ES-I3 (cell line): ENCODE measurements at regions not wholly inside any gene's neighbourhood (a gene's known extent, or its start where the extent isn't known, plus 50 kb on each side); places are given as distances from the start of the nearest gene placed in this dataset.

Source experiments
- H3K36me3 ChIP-seq: 2 replicates; pipeline ENCODE4 v1.6.1; 2013; ENCODE audit warnings: mild to moderate bottlenecking, low read length, control low read depth, moderate library complexity; ENCODE audit not compliant: insufficient read depth
- H3K4me1 ChIP-seq: 2 replicates; pipeline ENCODE4 v1.6.1; 2013; ENCODE audit warnings: mild to moderate bottlenecking, control low read depth, low read length; ENCODE audit not compliant: insufficient read depth
- H3K9ac ChIP-seq: 2 replicates; pipeline ENCODE4 v1.6.1; 2013; ENCODE audit warnings: low read depth, mild to moderate bottlenecking, low read length, moderate library complexity
- H3K9me3 ChIP-seq: 2 replicates; pipeline ENCODE4 v1.6.1; 2013; ENCODE audit warnings: mild to moderate bottlenecking, low read length, moderate library complexity; ENCODE audit not compliant: control insufficient read depth, insufficient read depth

DNA sequence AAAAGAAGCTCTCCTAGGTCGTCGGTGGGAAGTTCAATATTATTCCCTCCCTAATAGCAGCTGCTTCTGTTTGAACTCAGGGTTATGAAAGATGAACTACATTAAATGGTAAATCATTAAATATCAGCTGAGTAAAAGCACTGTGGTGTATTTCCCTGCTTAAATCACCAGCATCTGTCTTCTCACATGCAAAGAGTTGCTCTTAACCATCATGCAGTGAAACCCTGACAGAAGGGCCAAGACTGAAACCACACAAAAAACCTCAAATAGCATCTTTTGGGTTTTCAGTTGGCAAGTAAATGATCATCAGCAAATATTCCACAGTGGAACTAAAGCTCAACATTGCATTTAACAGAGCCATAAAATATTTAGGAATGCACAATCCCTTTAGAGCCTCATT is 380.0 kb upstream of the ADGRL2 start:
- H3K9ac ChIP-seq = no peak overlapping the region
- no peaks in the 10 kb centered on the region for H3K36me3 ChIP-seq
- no peaks in the 10 kb centered on the region for H3K4me1 ChIP-seq
- H3K9me3 ChIP-seq = no peaks in the 10 kb centered on the region

DNA sequence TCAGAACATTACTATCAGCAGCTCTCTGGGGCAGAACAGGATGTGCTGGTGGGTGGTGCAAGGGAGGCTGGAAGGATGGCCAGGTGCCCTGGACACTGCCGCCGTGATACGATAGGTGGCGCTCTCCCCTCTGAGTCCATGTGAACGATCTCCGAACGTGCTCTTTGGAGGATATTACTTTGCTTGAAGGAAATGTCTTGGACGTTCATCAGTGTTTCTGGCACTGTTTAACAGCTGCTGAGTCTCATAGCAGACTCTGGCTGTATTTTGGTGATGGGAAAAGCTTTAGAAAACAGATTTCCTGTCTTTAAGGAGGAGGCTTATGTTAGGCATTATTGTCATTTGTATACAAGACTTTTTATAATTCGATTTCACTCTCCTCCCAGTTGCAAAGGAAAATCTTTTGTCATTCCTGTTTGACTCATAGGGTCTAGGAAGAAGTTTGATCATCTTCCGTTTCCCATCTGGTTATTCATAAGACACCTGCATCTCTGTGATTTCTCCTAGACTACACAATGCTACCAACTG is 386.2 kb upstream of the ADGRL2 start:
- H3K4me1 ChIP-seq = peaks cover 41% of the 10 kb centered on the region
- no peak overlapping the region for H3K9ac ChIP-seq
- no peaks in the 10 kb centered on the region for H3K9me3 ChIP-seq
- no peaks in the 10 kb centered on the region for H3K36me3 ChIP-seq

- Histone ChIP-seq H3K4me1 (peaks cover 44% of the 10 kb centered on the region), H3K36me3 (no peaks in the 10 kb centered on the region), H3K9me3 (no peaks in the 10 kb centered on the region), H3K9ac (no peak overlapping the region)
Observed at GRCh38 chr1:81412954-81413353, 387.8 kb upstream of the ADGRL2 start.

DNA sequence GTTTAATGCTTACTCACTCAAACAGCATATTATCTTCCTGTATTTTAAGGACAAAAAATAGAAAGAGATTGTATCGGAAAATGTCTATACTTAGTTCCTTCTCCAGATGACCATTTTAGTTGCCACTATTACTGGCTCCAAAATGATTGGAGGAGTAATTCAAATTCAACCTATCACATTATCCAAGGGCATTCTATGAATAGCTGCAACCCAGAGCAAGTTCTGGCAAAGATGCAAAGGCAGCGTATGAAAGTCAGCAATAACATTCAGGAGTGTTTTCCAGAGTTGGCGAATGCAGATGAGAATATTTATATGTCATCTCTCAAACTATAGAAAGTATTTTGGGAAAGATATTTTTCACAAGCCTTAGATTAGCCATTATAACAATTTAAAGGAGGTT is 389.8 kb upstream of the ADGRL2 start:
- H3K4me1 ChIP-seq = peaks cover 62% of the 10 kb centered on the region
- no peaks in the 10 kb centered on the region for H3K36me3 ChIP-seq
- H3K9ac ChIP-seq = no peak overlapping the region
- no peaks in the 10 kb centered on the region for H3K9me3 ChIP-seq

- H3K4me1 ChIP-seq = peaks cover 62% of the 10 kb centered on the region
- no peaks in the 10 kb centered on the region for H3K9me3 ChIP-seq
- H3K36me3 ChIP-seq = no peaks in the 10 kb centered on the region
- no peak overlapping the region for H3K9ac ChIP-seq
Observed at GRCh38 chr1:81410351-81410750, 390.4 kb upstream of the ADGRL2 start.

- no peak overlapping the region for H3K9ac ChIP-seq
- H3K36me3 ChIP-seq = no peaks in the 10 kb centered on the region
- peaks cover 57% of the 10 kb centered on the region for H3K4me1 ChIP-seq
- no peaks in the 10 kb centered on the region for H3K9me3 ChIP-seq
Observed at GRCh38 chr1:81409780-81410274, 390.9 kb upstream of the ADGRL2 start.

DNA sequence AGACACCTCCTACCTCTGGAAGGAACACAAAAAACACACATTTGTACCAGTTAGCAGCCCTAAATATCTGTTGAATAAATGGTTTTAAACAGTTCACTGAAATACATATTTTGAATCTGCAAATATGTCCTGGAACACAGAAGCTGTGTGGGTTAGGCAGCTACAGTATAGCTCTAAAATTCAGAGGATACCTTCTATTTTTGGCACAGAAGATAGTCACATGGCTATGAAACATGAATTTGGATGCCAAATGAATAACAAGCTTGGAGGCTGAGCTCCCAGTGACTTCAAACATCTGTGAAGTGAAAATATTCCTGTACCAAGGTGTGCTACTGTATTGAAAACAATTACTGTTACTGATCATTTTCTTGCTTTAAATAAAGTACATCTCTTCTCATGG is 391.5 kb upstream of the ADGRL2 start:
- Histone ChIP-seq H3K9me3 (no peaks in the 10 kb centered on the region), H3K4me1 (peaks cover 53% of the 10 kb centered on the region), H3K9ac (no peak overlapping the region), H3K36me3 (no peaks in the 10 kb centered on the region)

DNA sequence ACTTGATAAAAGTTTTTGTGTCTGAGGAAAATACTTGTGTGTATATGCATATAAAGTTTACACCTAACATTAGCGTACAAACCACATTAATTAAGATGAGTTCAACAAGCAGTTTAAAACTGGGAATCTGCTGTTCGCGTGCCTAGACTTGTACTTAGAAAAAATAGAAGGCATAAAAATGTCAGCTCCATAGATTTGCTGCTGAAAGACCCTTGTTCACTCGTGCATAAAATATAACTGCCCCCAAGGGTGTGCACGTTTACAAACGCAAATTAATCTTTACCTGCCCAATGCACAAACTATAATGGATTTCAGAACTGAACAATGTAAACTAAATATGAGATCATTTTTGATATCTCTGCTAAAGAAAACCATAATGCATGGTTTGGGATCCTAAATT is 392.3 kb upstream of the ADGRL2 start:
- peaks cover 45% of the 10 kb centered on the region for H3K4me1 ChIP-seq
- H3K9ac ChIP-seq = no peak overlapping the region
- no peaks in the 10 kb centered on the region for H3K36me3 ChIP-seq
- H3K9me3 ChIP-seq = no peaks in the 10 kb centered on the region

- Histone ChIP-seq H3K4me1 (peaks cover 33% of the 10 kb centered on the region), H3K9me3 (no peaks in the 10 kb centered on the region), H3K36me3 (no peaks in the 10 kb centered on the region), H3K9ac (no peak overlapping the region)
Observed at GRCh38 chr1:81407000-81407821, 393.5 kb upstream of the ADGRL2 start.

DNA sequence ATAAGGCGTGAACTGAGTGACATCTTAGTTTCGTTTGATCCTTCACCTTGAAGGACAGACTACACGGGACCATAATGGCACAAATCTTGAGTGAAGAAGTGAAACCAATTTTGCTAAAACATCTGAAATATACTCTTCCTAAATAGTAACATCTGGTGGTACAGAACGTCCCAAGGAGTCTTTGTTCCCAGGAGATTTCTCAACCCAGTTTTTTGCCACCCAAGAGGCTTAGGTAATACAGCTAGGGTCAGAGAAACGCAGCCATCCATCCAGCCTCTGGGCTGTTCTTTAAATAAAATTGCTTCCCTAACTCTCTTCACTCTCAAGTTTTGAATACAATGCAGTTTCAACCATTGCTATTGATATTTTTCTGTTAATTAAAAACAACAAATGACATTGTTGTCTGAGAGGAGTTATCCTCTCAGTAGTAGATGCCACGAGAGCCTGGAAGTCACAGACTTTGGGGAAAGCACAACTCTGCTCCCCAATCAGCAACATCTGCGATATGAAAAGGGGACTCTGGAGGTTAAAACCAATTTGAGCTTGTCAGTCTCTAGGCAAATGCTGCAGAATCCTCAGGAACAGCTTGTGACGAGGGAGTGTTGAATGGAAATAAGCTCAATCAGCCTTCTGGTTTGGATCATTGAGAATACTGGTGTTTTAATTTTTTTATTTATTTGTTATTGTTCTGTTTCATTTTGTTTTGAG is 394.3 kb upstream of the ADGRL2 start:
- H3K36me3 ChIP-seq = no peaks in the 10 kb centered on the region
- H3K4me1 ChIP-seq = peaks cover 31% of the 10 kb centered on the region
- H3K9me3 ChIP-seq = no peaks in the 10 kb centered on the region
- no peak overlapping the region for H3K9ac ChIP-seq

GRCh38 chr1:81398041-81398440 is 402.7 kb upstream of the ADGRL2 start:
- no peaks in the 10 kb centered on the region for H3K4me1 ChIP-seq
- no peaks in the 10 kb centered on the region for H3K9me3 ChIP-seq
- H3K9ac ChIP-seq = no peak overlapping the region
- H3K36me3 ChIP-seq = no peaks in the 10 kb centered on the region; the same call in 1 of the 2 replicates

DNA sequence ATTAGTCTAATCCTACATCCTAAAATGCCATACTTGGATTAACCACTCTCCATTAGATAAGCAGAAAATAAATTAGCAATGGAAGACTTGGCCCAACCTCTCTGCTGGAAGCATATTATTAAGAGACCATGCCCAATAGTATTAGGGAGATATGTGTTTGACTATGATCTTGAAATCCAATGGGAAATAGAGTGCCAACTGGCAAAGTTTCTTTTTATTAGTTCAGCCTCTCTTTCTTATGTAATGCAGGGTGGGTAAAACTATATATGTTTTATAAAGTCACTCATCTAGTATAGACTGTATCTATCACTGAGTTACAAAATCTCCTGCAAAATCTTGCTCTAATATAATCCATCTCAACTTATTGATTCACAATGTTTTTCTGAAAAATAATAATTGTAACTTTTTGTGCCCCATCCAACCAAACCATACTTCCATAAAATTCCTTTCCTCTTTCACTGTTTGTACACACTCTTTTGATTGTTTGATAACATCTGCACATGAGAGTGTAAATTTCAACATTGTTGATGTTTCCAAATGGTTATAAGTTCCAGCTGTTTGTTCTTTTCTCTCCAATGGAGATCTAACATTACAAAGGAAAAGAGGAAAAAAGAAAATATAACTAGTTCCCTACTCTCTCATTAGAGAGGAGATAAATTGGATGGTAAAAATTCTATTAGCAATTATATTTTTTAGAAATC is 408.1 kb upstream of the ADGRL2 start:
- no peaks in the 10 kb centered on the region for H3K9me3 ChIP-seq
- no peak overlapping the region for H3K9ac ChIP-seq
- no peaks in the 10 kb centered on the region for H3K36me3 ChIP-seq
- H3K4me1 ChIP-seq = no peaks in the 10 kb centered on the region

GRCh38 chr1:81391125-81391828 is 409.5 kb upstream of the ADGRL2 start:
- H3K9ac ChIP-seq = no peak overlapping the region
- H3K36me3 ChIP-seq = no peaks in the 10 kb centered on the region
- H3K9me3 ChIP-seq = no peaks in the 10 kb centered on the region
- no peaks in the 10 kb centered on the region for H3K4me1 ChIP-seq

GRCh38 chr1:81388435-81388834 is 412.3 kb upstream of the ADGRL2 start:
- Histone ChIP-seq H3K4me1 (no peaks in the 10 kb centered on the region), H3K9me3 (no peaks in the 10 kb centered on the region), H3K9ac (no peak overlapping the region), H3K36me3 (no peaks in the 10 kb centered on the region)
